Vagina (tissue), 2 donors: ENCODE measurements at regions not wholly inside any gene's neighbourhood (a gene's known extent, or its start where the extent isn't known, plus 50 kb on each side); places are given as distances from the start of the nearest gene placed in this dataset.
"Not testable (repeated sequence)": the region's sequence is repeated elsewhere in the genome, so short reads cannot be mapped to it uniquely, and the experiment has no call there.

Source experiments
- DNase-seq, 2 donors: peaks; one replicate each; pipeline ENCODE4 v3.0.0-alpha.2; 2017; ENCODE audit errors: extremely low spot score in 2 of 2
- H3K27ac ChIP-seq: fragments of 200-600 bp; sonication (generic); one replicate; pipeline ENCODE4 v1.5.1; 2019
- H3K27me3 ChIP-seq: fragments of 200-600 bp; sonication (generic); one replicate; pipeline ENCODE4 v1.5.1; 2019
- H3K36me3 ChIP-seq, 2 donors: fragments of 200-600 bp; sonication (generic); one replicate each; pipeline ENCODE4 v1.5.1; 2017 to 2019
- H3K4me1 ChIP-seq: fragments of 200-600 bp; sonication (generic); one replicate; pipeline ENCODE4 v1.5.1; 2019
- H3K4me3 ChIP-seq, 2 donors: fragments of 200-600 bp; sonication (generic); 1 replicate in 1 of 2; 2 replicates in 1 of 2; pipeline ENCODE4 v1.5.1; 2016 to 2019
- H3K9me3 ChIP-seq: fragments of 200-600 bp; sonication (generic); one replicate; pipeline ENCODE4 v1.5.1; 2019
- POLR2A ChIP-seq, 2 donors: fragments of 450-650 bp; IDR thresholded peaks; one replicate each; pipeline ENCODE4 v1.6.1; 2017; ENCODE audit warnings: antibody characterized with exemption in 2 of 2, mild to moderate bottlenecking in 2 of 2, moderate library complexity in 2 of 2
- POLR2AphosphoS5 ChIP-seq, 2 donors: sonication (generic); formaldehyde crosslinking; IDR thresholded peaks; one replicate each; pipeline ENCODE4 v1.9.0; 2017; ENCODE audit warnings: antibody characterized with exemption in 2 of 2, mild to moderate bottlenecking in 2 of 2, low read depth in 1 of 2; ENCODE audit not compliant: insufficient read depth in 1 of 2
- intact Hi-C: fragments of 100-400 bp; cut with DNase I; formaldehyde crosslinking; loops from one replicate; pipeline ENCODE4 v1.15.1; 2023
- TF ChIP-seq, protein P1 (sequence below), 3 experiments: fragments of 450-650 bp in 2 of 3; fragments of 200-600 bp in 1 of 3; sonication (generic) in 1 of 3; IDR thresholded peaks; one replicate each; pipeline ENCODE4 v1.5.1; 2017 to 2019; ENCODE audit warnings: antibody characterized with exemption in 3 of 3, mild to moderate bottlenecking in 2 of 3, moderate library complexity in 2 of 3

DNA sequence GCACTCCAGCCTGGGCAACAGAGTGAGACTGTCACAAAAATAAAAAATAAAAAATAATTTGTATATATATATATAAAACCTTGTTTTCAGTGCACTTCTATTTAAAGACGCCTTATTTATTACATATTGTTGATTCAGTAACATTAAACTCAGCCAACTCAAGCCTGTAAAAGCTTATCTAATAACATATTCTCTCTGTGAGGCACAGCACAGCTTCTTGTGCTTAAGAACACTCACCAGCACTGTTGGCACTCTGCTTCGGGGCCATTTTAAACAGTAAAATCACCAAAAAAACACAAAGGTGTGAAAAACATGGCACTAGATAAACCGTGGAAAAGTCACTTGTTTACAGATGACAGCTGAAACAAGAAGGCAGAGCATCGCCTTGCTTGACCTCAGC is 89.0 kb upstream of the C10orf90 start:
- Histone ChIP-seq H3K4me1 (no peaks in the 10 kb centered on the region), H3K4me3 (no peak overlapping the region), H3K27me3 (no peaks in the 10 kb centered on the region), H3K36me3 (no peaks in the 10 kb centered on the region), H3K27ac (no peak overlapping the region), H3K9me3 (no peaks in the 10 kb centered on the region)
- TF ChIP-seq, protein P1, sequence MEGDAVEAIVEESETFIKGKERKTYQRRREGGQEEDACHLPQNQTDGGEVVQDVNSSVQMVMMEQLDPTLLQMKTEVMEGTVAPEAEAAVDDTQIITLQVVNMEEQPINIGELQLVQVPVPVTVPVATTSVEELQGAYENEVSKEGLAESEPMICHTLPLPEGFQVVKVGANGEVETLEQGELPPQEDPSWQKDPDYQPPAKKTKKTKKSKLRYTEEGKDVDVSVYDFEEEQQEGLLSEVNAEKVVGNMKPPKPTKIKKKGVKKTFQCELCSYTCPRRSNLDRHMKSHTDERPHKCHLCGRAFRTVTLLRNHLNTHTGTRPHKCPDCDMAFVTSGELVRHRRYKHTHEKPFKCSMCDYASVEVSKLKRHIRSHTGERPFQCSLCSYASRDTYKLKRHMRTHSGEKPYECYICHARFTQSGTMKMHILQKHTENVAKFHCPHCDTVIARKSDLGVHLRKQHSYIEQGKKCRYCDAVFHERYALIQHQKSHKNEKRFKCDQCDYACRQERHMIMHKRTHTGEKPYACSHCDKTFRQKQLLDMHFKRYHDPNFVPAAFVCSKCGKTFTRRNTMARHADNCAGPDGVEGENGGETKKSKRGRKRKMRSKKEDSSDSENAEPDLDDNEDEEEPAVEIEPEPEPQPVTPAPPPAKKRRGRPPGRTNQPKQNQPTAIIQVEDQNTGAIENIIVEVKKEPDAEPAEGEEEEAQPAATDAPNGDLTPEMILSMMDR (IDR thresholded peaks at IDR 0.05) = no peak
- TF ChIP-seq POLR2A (IDR thresholded peaks at IDR 0.05) (no peak), POLR2AphosphoS5 (IDR thresholded peaks at IDR 0.05; ENCODE audit: insufficient read depth in 1 of 2, low read depth in 1 of 2) (no peak)
- intact Hi-C loops = no loop called here
- DNase-seq = no peak

DNA sequence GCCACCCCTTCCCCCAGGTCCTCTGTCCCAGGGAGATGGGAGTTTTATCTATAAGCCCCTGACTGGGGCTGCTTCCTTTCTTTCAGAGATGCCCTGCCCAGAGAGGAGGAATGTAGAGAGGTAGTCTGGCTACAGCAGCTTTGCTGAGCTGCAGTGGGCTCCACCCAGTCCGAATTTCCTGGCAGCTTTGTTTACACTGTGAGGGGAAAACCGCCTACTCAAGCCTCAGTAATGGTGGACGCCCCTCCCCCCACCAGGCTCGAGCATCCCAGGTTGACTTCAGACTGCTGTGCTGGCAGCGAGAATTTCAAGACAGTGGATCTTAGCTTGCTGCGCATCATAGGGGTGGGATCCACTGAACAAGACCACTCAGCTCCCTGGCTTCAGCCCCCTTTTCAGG is 96.2 kb upstream of the C10orf90 start:
- H3K4me1 ChIP-seq, H3K9me3 ChIP-seq, H3K27me3 ChIP-seq, intact Hi-C loops, DNase-seq, H3K27ac ChIP-seq, H3K4me3 ChIP-seq, H3K36me3 ChIP-seq: not testable (repeated sequence)

DNA sequence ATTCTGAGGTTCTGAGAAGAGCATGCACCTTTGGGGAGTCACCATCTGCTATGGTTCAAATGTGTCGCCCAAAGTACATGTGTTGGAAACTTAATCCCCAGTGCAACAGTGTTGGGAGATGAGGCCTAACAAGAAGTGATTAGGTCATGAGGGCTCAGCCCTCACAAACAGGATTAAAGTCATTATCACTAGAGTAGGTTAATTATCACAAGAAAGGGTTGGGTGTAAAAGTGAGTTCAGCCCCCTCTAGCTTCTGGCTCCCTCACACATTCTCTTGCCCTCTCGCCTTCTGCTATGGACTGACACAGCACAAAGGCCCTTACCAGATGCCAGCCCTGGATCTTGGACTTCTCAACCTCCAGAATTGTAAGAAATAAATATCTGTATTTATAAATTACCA is 100.3 kb upstream of the C10orf90 start:
- H3K27ac ChIP-seq = no peak overlapping the region
- TF ChIP-seq POLR2AphosphoS5 (IDR thresholded peaks at IDR 0.05; ENCODE audit: insufficient read depth in 1 of 2, low read depth in 1 of 2) = no peak
- no peaks in the 10 kb centered on the region for H3K9me3 ChIP-seq
- no peaks in the 10 kb centered on the region for H3K36me3 ChIP-seq
- no peaks in the 10 kb centered on the region for H3K4me1 ChIP-seq
- DNase-seq = no peak
- H3K4me3 ChIP-seq = no peak overlapping the region
- H3K27me3 ChIP-seq = no peaks in the 10 kb centered on the region
- intact Hi-C loops = no loop called here

GRCh38 chr10:126776168-126776567 is 105.7 kb upstream of the C10orf90 start:
- TF ChIP-seq POLR2AphosphoS5 (IDR thresholded peaks at IDR 0.05; ENCODE audit: insufficient read depth in 1 of 2, low read depth in 1 of 2) (no peak), POLR2A (IDR thresholded peaks at IDR 0.05) (no peak)
- TF ChIP-seq, protein P1 (IDR thresholded peaks at IDR 0.05) = no peak
- Histone ChIP-seq H3K4me1 (no peaks in the 10 kb centered on the region), H3K27ac (no peak overlapping the region), H3K27me3 (no peaks in the 10 kb centered on the region), H3K9me3 (no peaks in the 10 kb centered on the region), H3K36me3 (no peaks in the 10 kb centered on the region), H3K4me3 (no peak overlapping the region)
- no peak for DNase-seq
- intact Hi-C loops = no loop called here

DNA sequence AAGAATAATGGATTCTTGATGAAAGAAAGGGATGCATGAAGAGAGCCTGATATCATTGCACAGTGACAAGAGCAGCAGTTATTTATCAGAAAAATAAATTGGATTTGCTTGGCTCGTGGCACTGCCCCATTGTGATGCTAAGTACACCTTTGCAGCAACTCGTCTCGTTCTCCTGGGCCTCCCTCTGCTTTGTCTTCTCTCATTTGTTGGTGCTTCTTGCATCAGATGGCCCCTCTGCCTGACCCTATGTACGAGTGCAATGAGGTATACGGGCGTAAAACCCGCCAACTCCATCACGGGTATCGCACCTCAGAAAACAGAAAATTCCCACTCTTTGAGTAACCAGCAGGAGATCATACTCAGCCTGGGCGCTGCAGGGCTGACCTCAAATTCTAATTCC is 107.2 kb upstream of the C10orf90 start:
- Histone ChIP-seq H3K27me3 (no peaks in the 10 kb centered on the region), H3K4me1 (no peaks in the 10 kb centered on the region), H3K9me3 (no peaks in the 10 kb centered on the region), H3K4me3 (no peak overlapping the region), H3K36me3 (no peaks in the 10 kb centered on the region), H3K27ac (no peak overlapping the region)
- TF ChIP-seq POLR2A (IDR thresholded peaks at IDR 0.05) (no peak), POLR2AphosphoS5 (IDR thresholded peaks at IDR 0.05; ENCODE audit: insufficient read depth in 1 of 2, low read depth in 1 of 2) (no peak)
- TF ChIP-seq, protein P1 (IDR thresholded peaks at IDR 0.05) = no peak
- intact Hi-C loops = no loop called here
- DNase-seq = no peak

DNA sequence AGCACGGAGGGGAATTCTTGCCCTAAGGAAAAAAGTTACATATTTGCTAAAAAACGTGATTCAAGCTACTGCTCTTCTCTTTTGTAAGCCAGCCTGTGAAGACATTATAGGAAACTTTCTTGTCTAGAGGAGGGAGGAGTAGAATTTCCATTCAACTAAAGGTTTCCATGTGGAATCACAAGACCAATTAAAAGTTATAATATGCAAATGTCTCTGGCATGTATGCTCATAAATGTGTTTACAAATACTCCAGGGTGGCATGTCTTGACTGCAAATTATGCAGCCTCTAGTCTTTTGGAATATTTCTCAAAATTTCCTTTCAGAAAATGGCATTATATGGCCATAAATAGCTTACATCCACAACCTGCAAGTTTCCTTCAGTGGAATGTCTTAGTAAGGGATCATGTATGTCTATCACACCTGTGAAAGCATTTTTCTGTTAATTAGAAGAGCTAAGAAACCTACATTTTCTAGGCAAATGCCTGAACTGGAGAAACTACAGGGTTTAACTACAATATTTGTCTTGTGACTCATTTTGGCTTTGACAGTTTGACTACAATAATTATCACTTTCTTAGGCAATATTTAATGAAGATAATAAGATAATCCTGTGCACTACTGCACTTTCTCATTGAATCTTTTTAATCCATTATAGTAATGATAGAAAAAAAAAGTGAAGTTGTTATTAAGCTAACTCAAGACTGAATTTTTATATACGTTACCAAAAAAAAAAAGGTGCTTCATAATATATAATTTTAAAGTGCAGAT is 111.1 kb upstream of the C10orf90 start:
- no peaks in the 10 kb centered on the region for H3K9me3 ChIP-seq
- H3K27me3 ChIP-seq = no peaks in the 10 kb centered on the region
- intact Hi-C loops = no loop called here
- DNase-seq = no peak
- no peaks in the 10 kb centered on the region for H3K36me3 ChIP-seq
- TF ChIP-seq, protein P1 (IDR thresholded peaks at IDR 0.05) = no peak
- TF ChIP-seq POLR2AphosphoS5 (IDR thresholded peaks at IDR 0.05; ENCODE audit: insufficient read depth in 1 of 2, low read depth in 1 of 2) (no peak), POLR2A (IDR thresholded peaks at IDR 0.05) (no peak)
- H3K4me3 ChIP-seq = no peak overlapping the region
- H3K4me1 ChIP-seq = no peaks in the 10 kb centered on the region
- H3K27ac ChIP-seq = no peak overlapping the region
